KBM-7 (cell line): ENCODE measurements at regions not wholly inside any gene's neighbourhood (a gene's known extent, or its start where the extent isn't known, plus 50 kb on each side); places are given as distances from the start of the nearest gene placed in this dataset.

Experiments
- DNase-seq: peaks from one replicate; pipeline ENCODE4 v3.0.0-alpha.2; 2015
- in situ Hi-C: fragments of 300-500 bp; cut with MboI; formaldehyde crosslinking; loops from 2 replicates; pipeline ENCODE4 v1.14.3; 2020; ENCODE audit warnings: low sequenced_read_pairs, low pct_unique_long_range_greater_than_20kb, mixed read lengths

- in situ Hi-C loops = no loop called here
- DNase-seq = no peak
These were observed 82.5 kb downstream of the ELAPOR2 start for GRCh38 chr7:86976958-86977357.

- no peak for DNase-seq
- in situ Hi-C loops = no loop called here
These were observed 83.5 kb downstream of the ELAPOR2 start for GRCh38 chr7:86975914-86976313.

GRCh38 chr7:86975449-86975848 is 84.0 kb downstream of the ELAPOR2 start:
- in situ Hi-C loops = no loop called here
- DNase-seq = no peak

- no peak for DNase-seq
- in situ Hi-C loops = no loop called here
These were observed 87.4 kb downstream of the ELAPOR2 start for GRCh38 chr7:86972072-86972471.

- in situ Hi-C loops = no loop called here
- no peak for DNase-seq
These were observed 88.5 kb downstream of the ELAPOR2 start for GRCh38 chr7:86970986-86971385.

GRCh38 chr7:86970547-86970946 is 88.9 kb downstream of the ELAPOR2 start:
- DNase-seq = no peak
- in situ Hi-C loops = no loop called here

GRCh38 chr7:86969865-86970264 is 89.6 kb downstream of the ELAPOR2 start:
- in situ Hi-C loops = no loop called here
- DNase-seq = no peak

- in situ Hi-C loops = no loop called here
- DNase-seq = no peak
These were observed 90.8 kb downstream of the ELAPOR2 start for GRCh38 chr7:86968618-86969017.

- no peak for DNase-seq
- in situ Hi-C loops = no loop called here
These were observed 92.5 kb downstream of the ELAPOR2 start for GRCh38 chr7:86966916-86967315.

GRCh38 chr7:86965727-86966120 is 93.7 kb downstream of the ELAPOR2 start:
- in situ Hi-C loops = no loop called here
- DNase-seq = no peak

GRCh38 chr7:86964973-86965726 is 94.3 kb downstream of the ELAPOR2 start:
- in situ Hi-C loops = no loop called here
- no peak for DNase-seq

GRCh38 chr7:86963599-86964230 is 95.7 kb downstream of the ELAPOR2 start:
- no peak for DNase-seq
- in situ Hi-C loops = no loop called here

GRCh38 chr7:86962623-86963022 is 96.8 kb downstream of the ELAPOR2 start:
- in situ Hi-C loops = no loop called here
- no peak for DNase-seq

- in situ Hi-C loops = no loop called here
- DNase-seq = no peak
These were observed 97.8 kb downstream of the ELAPOR2 start for GRCh38 chr7:86961686-86962085.

GRCh38 chr7:86958380-86958779 is 101.1 kb downstream of the ELAPOR2 start:
- in situ Hi-C loops = no loop called here

GRCh38 chr7:86956567-86956966 is 102.9 kb downstream of the ELAPOR2 start:
- no peak for DNase-seq
- in situ Hi-C loops = no loop called here

More at GRCh38 chr7:86958380-86958779, 101.1 kb downstream of the ELAPOR2 start:
- no peak for DNase-seq

- no peak for DNase-seq
- in situ Hi-C loops = no loop called here
These were observed 103.5 kb downstream of the ELAPOR2 start for GRCh38 chr7:86955895-86956503.

GRCh38 chr7:86954971-86955370 is 104.5 kb downstream of the ELAPOR2 start:
- in situ Hi-C loops = no loop called here
- DNase-seq = no peak

GRCh38 chr7:86953653-86954336 is 105.7 kb downstream of the ELAPOR2 start:
- no peak for DNase-seq
- in situ Hi-C loops = no loop called here

- DNase-seq = no peak
- in situ Hi-C loops = no loop called here
These were observed 106.2 kb downstream of the ELAPOR2 start for GRCh38 chr7:86953219-86953618.
